ENCODE measurements at regions not wholly inside any gene's neighbourhood (a gene's known extent, or its start where the extent isn't known, plus 50 kb on each side); places are given as distances from the start of the nearest gene placed in this dataset.

GRCh38 chr15:36370051-36370730 is 209.2 kb upstream of the CDIN1 start:
- TF ChIP-seq CTCF (IDR thresholded peaks at IDR 0.05; ENCODE audit: extremely low read depth, missing control alignments) = no peak
- DNase-seq (ENCODE audit: low spot score) = no peak

DNA sequence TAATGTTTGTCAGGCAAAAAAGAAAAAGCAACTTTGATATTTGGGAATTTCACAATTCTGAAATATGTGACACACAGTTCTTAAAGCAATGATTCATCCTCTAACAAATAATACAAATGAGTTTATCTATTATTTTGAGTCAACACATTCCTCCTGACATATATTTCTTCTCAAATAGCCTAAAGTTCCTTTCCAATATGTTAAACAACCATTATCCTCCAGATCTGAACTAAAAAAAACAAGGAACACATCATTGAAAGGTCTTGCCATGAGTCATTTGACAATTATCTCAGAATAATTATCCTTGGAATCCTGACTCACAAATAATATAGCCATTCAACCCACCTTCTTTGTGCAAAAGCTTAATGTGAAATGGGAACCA is 208.7 kb upstream of the CDIN1 start:
- no peak for TF ChIP-seq CTCF (IDR thresholded peaks at IDR 0.05; ENCODE audit: extremely low read depth, missing control alignments)
- no peak for DNase-seq (ENCODE audit: low spot score)

DNA sequence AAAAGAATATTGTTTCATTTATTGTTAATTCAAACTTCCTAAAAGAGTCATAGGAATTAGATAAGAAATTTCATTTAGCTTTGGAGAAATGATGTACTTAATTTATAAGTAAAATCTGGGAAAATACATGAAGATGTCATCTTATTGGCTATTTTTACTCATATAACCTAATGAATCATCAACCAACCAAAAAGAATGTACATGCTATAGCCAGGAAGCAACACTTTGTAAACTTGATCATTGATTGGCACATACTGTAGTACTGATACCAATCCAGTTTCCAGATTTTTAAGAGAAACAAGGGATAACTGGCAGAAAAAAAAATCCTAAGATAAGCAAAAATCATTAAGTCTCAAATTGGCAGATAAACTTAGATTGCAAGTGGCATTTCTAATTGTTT is 207.9 kb upstream of the CDIN1 start:
- no peak for DNase-seq (ENCODE audit: low spot score)
- TF ChIP-seq CTCF (IDR thresholded peaks at IDR 0.05; ENCODE audit: extremely low read depth, missing control alignments) = no peak

DNA sequence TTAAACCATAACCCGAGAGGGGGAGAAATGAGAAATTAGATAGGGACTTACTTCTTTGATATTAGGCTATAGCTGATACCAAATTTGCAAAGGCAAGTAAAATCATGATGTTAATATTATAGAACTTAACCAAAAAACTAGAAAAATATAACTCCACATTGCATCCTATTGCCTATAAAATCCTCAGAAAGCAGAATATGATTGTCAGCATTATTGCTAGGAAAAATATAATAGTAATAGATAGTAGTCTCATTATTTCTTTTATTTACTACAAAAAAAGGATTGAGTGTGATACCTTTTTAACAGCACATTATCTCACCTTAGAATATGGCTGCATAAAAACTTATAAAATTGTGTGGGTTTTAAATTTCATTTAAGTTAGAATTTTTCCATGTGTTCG is 206.5 kb upstream of the CDIN1 start:
- no peak for DNase-seq (ENCODE audit: low spot score)
- TF ChIP-seq CTCF (IDR thresholded peaks at IDR 0.05; ENCODE audit: extremely low read depth, missing control alignments) = no peak

DNA sequence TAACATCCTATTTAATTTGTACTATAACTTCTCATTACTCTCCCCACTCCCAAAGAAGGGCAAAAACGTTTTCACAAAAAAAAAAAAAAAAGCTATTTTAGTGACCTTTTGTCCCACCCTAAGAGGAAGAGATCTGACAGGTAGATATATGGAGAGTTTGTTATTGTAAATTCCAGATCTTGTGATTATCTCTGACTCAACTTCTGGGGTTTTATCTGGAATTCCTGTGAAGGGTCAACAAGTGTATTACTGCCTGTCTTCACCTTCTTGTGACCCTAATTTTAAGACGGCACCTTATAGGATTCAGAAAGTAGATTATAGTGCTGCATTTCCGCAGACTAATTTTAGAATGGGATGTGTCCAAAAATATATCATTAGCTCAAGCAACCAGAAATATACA is 205.9 kb upstream of the CDIN1 start:
- no peak for TF ChIP-seq CTCF (IDR thresholded peaks at IDR 0.05; ENCODE audit: extremely low read depth, missing control alignments)
- DNase-seq (ENCODE audit: low spot score) = no peak

- no peak for TF ChIP-seq CTCF (IDR thresholded peaks at IDR 0.05; ENCODE audit: extremely low read depth, missing control alignments)
- DNase-seq (ENCODE audit: low spot score) = no peak
Measured at GRCh38 chr15:36389107-36389506, 190.3 kb upstream of the CDIN1 start.

DNA sequence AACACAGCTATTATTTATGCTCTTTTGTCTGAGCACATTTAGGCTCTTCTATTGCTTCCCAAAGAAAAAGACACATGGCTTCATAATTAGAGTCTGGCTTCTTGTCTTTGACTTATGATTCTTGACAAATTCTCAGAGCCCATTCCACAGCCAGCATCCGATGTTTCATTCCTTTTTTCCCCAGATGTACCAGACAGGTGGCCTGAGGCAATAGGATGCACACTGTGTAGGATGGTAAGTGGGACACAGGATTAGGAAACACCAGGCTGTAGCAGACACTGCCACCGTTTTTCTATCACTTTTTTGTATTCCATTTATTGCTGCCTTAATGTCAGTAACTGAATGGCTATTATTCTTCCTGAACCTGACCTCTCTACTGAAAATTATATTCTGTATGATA is 188.9 kb upstream of the CDIN1 start:
- TF ChIP-seq CTCF (IDR thresholded peaks at IDR 0.05; ENCODE audit: extremely low read depth, missing control alignments) = no peak
- no peak for DNase-seq (ENCODE audit: low spot score)

Data from GM20000 (cell line).